Type B pancreatic cell (in vitro differentiated cells): ENCODE measurements at regions not wholly inside any gene's neighbourhood (a gene's known extent, or its start where the extent isn't known, plus 50 kb on each side); places are given as distances from the start of the nearest gene placed in this dataset.

Experiments
- DNase-seq: peaks from one replicate; pipeline ENCODE4 v3.0.0; 2021; ENCODE audit warnings: mixed read lengths; ENCODE audit not compliant: unreplicated experiment; ENCODE audit errors: extremely low spot score
- H3K27ac Mint-ChIP-seq: 2 replicates; pipeline ENCODE4 v1.8.0; 2021; ENCODE audit warnings: mild to moderate bottlenecking, mixed read lengths
- H3K27me3 Mint-ChIP-seq: 2 replicates; pipeline ENCODE4 v1.8.0; 2021; ENCODE audit warnings: mixed read lengths
- H3K36me3 Mint-ChIP-seq: 2 replicates; pipeline ENCODE4 v1.8.0; 2021; ENCODE audit warnings: mixed read lengths
- H3K4me1 Mint-ChIP-seq: one replicate; pipeline ENCODE4 v1.8.0; 2021; ENCODE audit warnings: mixed read lengths; ENCODE audit not compliant: unreplicated experiment
- H3K4me3 Mint-ChIP-seq: 2 replicates; pipeline ENCODE4 v1.8.0; 2021; ENCODE audit warnings: mild to moderate bottlenecking, mixed read lengths
- H3K9me3 Mint-ChIP-seq: 2 replicates; pipeline ENCODE4 v1.8.0; 2021; ENCODE audit warnings: mixed read lengths
- CTCF ChIP-seq: fragments of 200-600 bp; sonication (generic); conservative IDR thresholded peaks from 2 replicates; pipeline ENCODE4 v1.5.0; 2021; ENCODE audit warnings: antibody characterized with exemption, mild to moderate bottlenecking

- Mint-ChIP-seq H3K9me3 (peaks cover 10% of the 10 kb centered on the region), H3K36me3 (peaks cover 8% of the 10 kb centered on the region), H3K27me3 (peaks cover 58% of the 10 kb centered on the region), H3K4me1 (no peaks in the 10 kb centered on the region), H3K4me3 (no peak overlapping the region), H3K27ac (no peak overlapping the region)
- DNase-seq, result no peak
- TF ChIP-seq CTCF, result no peak
These were observed 396.8 kb downstream of the TLE4 start for GRCh38 chr9:79968533-79968932.

GRCh38 chr9:79962836-79963235 is 391.1 kb downstream of the TLE4 start:
- H3K27ac Mint-ChIP-seq, result no peak overlapping the region
- H3K27me3 Mint-ChIP-seq, result peaks cover 29% of the 10 kb centered on the region
- no peaks in the 10 kb centered on the region for H3K4me1 Mint-ChIP-seq
- no peak overlapping the region for H3K4me3 Mint-ChIP-seq
- H3K9me3 Mint-ChIP-seq, result no peaks in the 10 kb centered on the region
- no peak for TF ChIP-seq CTCF
- DNase-seq, result no peak
- peaks cover 3% of the 10 kb centered on the region for H3K36me3 Mint-ChIP-seq

GRCh38 chr9:79962150-79962549 is 390.4 kb downstream of the TLE4 start:
- Mint-ChIP-seq H3K27me3 (peaks cover 29% of the 10 kb centered on the region), H3K27ac (no peak overlapping the region), H3K9me3 (no peaks in the 10 kb centered on the region), H3K36me3 (peaks cover 3% of the 10 kb centered on the region), H3K4me3 (no peak overlapping the region), H3K4me1 (no peaks in the 10 kb centered on the region)
- DNase-seq, result no peak
- TF ChIP-seq CTCF, result no peak

- no peak for TF ChIP-seq CTCF
- Mint-ChIP-seq H3K4me1 (no peaks in the 10 kb centered on the region), H3K9me3 (peaks cover 7% of the 10 kb centered on the region), H3K27me3 (peaks cover 6% of the 10 kb centered on the region), H3K27ac (no peak overlapping the region), H3K36me3 (no peaks in the 10 kb centered on the region), H3K4me3 (no peak overlapping the region)
- no peak for DNase-seq
These were observed 383.5 kb downstream of the TLE4 start for GRCh38 chr9:79955300-79955699.

- H3K27ac Mint-ChIP-seq, result no peak overlapping the region
- DNase-seq, result no peak
- H3K9me3 Mint-ChIP-seq, result peaks cover 7% of the 10 kb centered on the region
- no peaks in the 10 kb centered on the region for H3K4me1 Mint-ChIP-seq
- no peaks in the 10 kb centered on the region for H3K36me3 Mint-ChIP-seq
- no peak for TF ChIP-seq CTCF
- peaks cover 6% of the 10 kb centered on the region for H3K27me3 Mint-ChIP-seq
- no peak overlapping the region for H3K4me3 Mint-ChIP-seq
These were observed 382.1 kb downstream of the TLE4 start for GRCh38 chr9:79953908-79954307.

- TF ChIP-seq CTCF, result no peak
- no peaks in the 10 kb centered on the region for H3K4me1 Mint-ChIP-seq
- peaks cover 7% of the 10 kb centered on the region for H3K9me3 Mint-ChIP-seq
- H3K27me3 Mint-ChIP-seq, result peaks cover 10% of the 10 kb centered on the region
- no peak overlapping the region for H3K27ac Mint-ChIP-seq
- no peak overlapping the region for H3K4me3 Mint-ChIP-seq
- H3K36me3 Mint-ChIP-seq, result no peaks in the 10 kb centered on the region
- DNase-seq, result no peak
These were observed 380.6 kb downstream of the TLE4 start for GRCh38 chr9:79952401-79952800.
